NCI-H510A (cell line): ENCODE measurements at regions not wholly inside any gene's neighbourhood (a gene's known extent, or its start where the extent isn't known, plus 50 kb on each side); places are given as distances from the start of the nearest gene placed in this dataset.
"Not testable (repeated sequence)": the region's sequence is repeated elsewhere in the genome, so short reads cannot be mapped to it uniquely, and the experiment has no call there.

Experiments
- DNase-seq: peaks from one replicate; lab custom pipeline; 2025; lab: John Stamatoyannopoulos, UW

GRCh38 chr1:74946388-74946787 lies 187.8 kb upstream of the LHX8 start:
- no peak for DNase-seq

GRCh38 chr1:74949348-74949747 lies 184.8 kb upstream of the LHX8 start:
- DNase-seq = not testable (repeated sequence)

- not testable (repeated sequence) for DNase-seq
These were observed 182.2 kb upstream of the LHX8 start for GRCh38 chr1:74951981-74952380.

GRCh38 chr1:74952786-74953185 lies 181.4 kb upstream of the LHX8 start:
- DNase-seq = no peak

GRCh38 chr1:74953622-74954021 lies 180.6 kb upstream of the LHX8 start:
- no peak for DNase-seq

- peak; percentile 34 for DNase-seq
These were observed 171.1 kb upstream of the LHX8 start for GRCh38 chr1:74963120-74963519.

GRCh38 chr1:74964508-74965102 lies 169.6 kb upstream of the LHX8 start:
- peak; percentile 91 for DNase-seq

- no peak for DNase-seq
These were observed 164.5 kb upstream of the LHX8 start for GRCh38 chr1:74969566-74970135.

- no peak for DNase-seq
These were observed 162.2 kb upstream of the LHX8 start for GRCh38 chr1:74971982-74972381.

- DNase-seq = no peak
These were observed 157.7 kb upstream of the LHX8 start for GRCh38 chr1:74976491-74976890.

- DNase-seq = not testable (repeated sequence)
These were observed 141.7 kb upstream of the LHX8 start for GRCh38 chr1:74992448-74992847.

- no peak for DNase-seq
These were observed 138.4 kb upstream of the LHX8 start for GRCh38 chr1:74995821-74996220.

- no peak for DNase-seq
These were observed 123.6 kb upstream of the LHX8 start for GRCh38 chr1:75010547-75010946.

- no peak for DNase-seq
These were observed 119.9 kb upstream of the LHX8 start for GRCh38 chr1:75014250-75014649.

- no peak for DNase-seq
These were observed 111.2 kb upstream of the LHX8 start for GRCh38 chr1:75023005-75023404.

GRCh38 chr1:75034376-75034775 lies 99.8 kb upstream of the LHX8 start:
- no peak for DNase-seq

- DNase-seq = no peak
These were observed 98.7 kb upstream of the LHX8 start for GRCh38 chr1:75035536-75035935.

GRCh38 chr1:75053207-75053606 lies 81.0 kb upstream of the LHX8 start:
- no peak for DNase-seq

GRCh38 chr1:75058424-75058823 lies 75.8 kb upstream of the LHX8 start:
- DNase-seq = no peak

- DNase-seq = no peak
These were observed 72.1 kb upstream of the LHX8 start for GRCh38 chr1:75062111-75062510.

GRCh38 chr1:75067975-75068374 lies 66.2 kb upstream of the LHX8 start:
- no peak for DNase-seq

GRCh38 chr1:75074831-75075395 lies 59.3 kb upstream of the LHX8 start:
- DNase-seq = no peak

- DNase-seq = peak; percentile 53
These were observed 54.5 kb upstream of the LHX8 start for GRCh38 chr1:75079538-75080290.
